ENCODE measurements at regions not wholly inside any gene's neighbourhood (a gene's known extent, or its start where the extent isn't known, plus 50 kb on each side); places are given as distances from the start of the nearest gene placed in this dataset.

DNA sequence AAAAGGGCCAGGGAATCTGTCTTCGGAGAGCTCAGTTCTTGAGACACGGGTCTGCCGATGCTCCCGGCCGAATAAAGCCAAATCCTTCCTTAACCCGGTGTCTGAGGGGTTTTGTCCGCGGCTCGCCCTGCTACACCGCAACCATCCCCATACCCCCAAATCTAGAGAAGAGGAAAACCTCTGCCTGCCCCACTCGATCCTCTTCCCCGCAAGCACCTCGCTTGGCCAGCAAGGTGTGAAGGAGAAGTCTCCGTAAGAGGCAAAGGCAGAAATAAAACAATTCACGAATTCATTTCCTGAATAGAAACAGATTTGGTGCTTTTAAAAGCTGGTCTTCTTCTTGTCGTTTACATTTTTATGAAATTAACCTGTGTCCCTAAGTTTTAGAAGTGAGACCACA is 67.3 kb upstream of the GALNT9 start:
- H3K4me3 ChIP-seq (ENCODE audit: low read depth, low read length), result no peak overlapping the region
- DNase-seq (ENCODE audit: low read depth), result no peak
- TF ChIP-seq CTCF (conservative IDR thresholded peaks at IDR 0.05; ENCODE audit: low read depth, low read length), result no peak

DNA sequence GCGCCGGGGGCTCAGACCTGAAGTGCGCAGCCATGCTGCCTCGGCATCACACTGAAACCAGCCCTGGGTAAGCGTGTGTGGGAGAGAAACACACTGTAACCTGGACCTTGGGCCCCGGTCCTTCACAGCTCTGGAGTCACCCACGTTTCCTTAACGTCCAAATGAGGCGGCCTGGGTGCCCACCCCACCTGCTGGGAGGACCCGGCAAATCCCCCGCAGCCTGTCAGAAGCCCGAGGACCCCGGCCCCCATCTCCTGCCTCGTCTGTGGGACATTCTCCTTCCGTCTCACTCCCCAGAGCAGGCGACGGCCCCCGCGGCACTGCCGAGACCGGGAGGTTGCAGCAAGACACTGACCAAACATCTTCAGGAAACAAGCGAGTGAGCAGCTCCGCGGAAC is 66.5 kb upstream of the GALNT9 start:
- no peak overlapping the region for H3K4me3 ChIP-seq (ENCODE audit: low read depth, low read length)
- DNase-seq (ENCODE audit: low read depth), result no peak
- no peak for TF ChIP-seq CTCF (conservative IDR thresholded peaks at IDR 0.05; ENCODE audit: low read depth, low read length)

- H3K4me3 ChIP-seq (ENCODE audit: low read depth, low read length), result no peak overlapping the region
- DNase-seq (ENCODE audit: low read depth), result no peak
- no peak for TF ChIP-seq CTCF (conservative IDR thresholded peaks at IDR 0.05; ENCODE audit: low read depth, low read length)
These were observed 66.0 kb upstream of the GALNT9 start for GRCh38 chr12:132395192-132395907.

GRCh38 chr12:132393991-132394949 is 64.9 kb upstream of the GALNT9 start:
- no peak overlapping the region for H3K4me3 ChIP-seq (ENCODE audit: low read depth, low read length)
- TF ChIP-seq CTCF (conservative IDR thresholded peaks at IDR 0.05; ENCODE audit: low read depth, low read length), result no peak
- no peak for DNase-seq (ENCODE audit: low read depth)

- no peak overlapping the region for H3K4me3 ChIP-seq (ENCODE audit: low read depth, low read length)
- TF ChIP-seq CTCF (conservative IDR thresholded peaks at IDR 0.05; ENCODE audit: low read depth, low read length), result no peak
- DNase-seq (ENCODE audit: low read depth), result no peak
These were observed 63.9 kb upstream of the GALNT9 start for GRCh38 chr12:132393245-132393795.

GRCh38 chr12:132392389-132393244 is 63.2 kb upstream of the GALNT9 start:
- TF ChIP-seq CTCF (conservative IDR thresholded peaks at IDR 0.05; ENCODE audit: low read depth, low read length), result no peak
- no peak overlapping the region for H3K4me3 ChIP-seq (ENCODE audit: low read depth, low read length)
- no peak for DNase-seq (ENCODE audit: low read depth)

Measured in epithelial cell of proximal tubule (primary cell).